ENCODE measurements at regions not wholly inside any gene's neighbourhood (a gene's known extent, or its start where the extent isn't known, plus 50 kb on each side); places are given as distances from the start of the nearest gene placed in this dataset.

GRCh38 chr13:55359067-55359466 lies 1781.7 kb upstream of the PRR20A start:
- Histone ChIP-seq H3K9me3 (no peaks in the 10 kb centered on the region), H3K36me3 (no peaks in the 10 kb centered on the region), H3K27me3 (no peaks in the 10 kb centered on the region), H3K4me3 (no peak overlapping the region), H3K4me1 (no peaks in the 10 kb centered on the region), H3K27ac (no peak overlapping the region)
- TF ChIP-seq POLR2A (IDR thresholded peaks at IDR 0.05) (no peak), CTCF (IDR thresholded peaks at IDR 0.05) (no peak)
- no peak for DNase-seq

- no peaks in the 10 kb centered on the region for H3K27me3 ChIP-seq
- H3K27ac ChIP-seq: no peak overlapping the region
- DNase-seq: no peak
- no peaks in the 10 kb centered on the region for H3K36me3 ChIP-seq
- H3K4me3 ChIP-seq: no peak overlapping the region
- H3K9me3 ChIP-seq: no peaks in the 10 kb centered on the region
- H3K4me1 ChIP-seq: no peaks in the 10 kb centered on the region
- no peak for TF ChIP-seq CTCF (IDR thresholded peaks at IDR 0.05)
- TF ChIP-seq POLR2A (IDR thresholded peaks at IDR 0.05): no peak
These were observed 1779.6 kb upstream of the PRR20A start for GRCh38 chr13:55361141-55361540.

GRCh38 chr13:55366676-55367075 lies 1774.0 kb upstream of the PRR20A start:
- H3K36me3 ChIP-seq: no peaks in the 10 kb centered on the region
- H3K4me1 ChIP-seq: no peaks in the 10 kb centered on the region
- H3K27ac ChIP-seq: no peak overlapping the region
- H3K27me3 ChIP-seq: no peaks in the 10 kb centered on the region
- DNase-seq: no peak
- no peaks in the 10 kb centered on the region for H3K9me3 ChIP-seq
- H3K4me3 ChIP-seq: no peak overlapping the region
- no peak for TF ChIP-seq CTCF (IDR thresholded peaks at IDR 0.05)

- H3K36me3 ChIP-seq: no peaks in the 10 kb centered on the region
- no peak overlapping the region for H3K4me3 ChIP-seq
- no peak overlapping the region for H3K27ac ChIP-seq
- TF ChIP-seq CTCF (IDR thresholded peaks at IDR 0.05) (no peak), POLR2A (IDR thresholded peaks at IDR 0.05) (no peak)
- no peaks in the 10 kb centered on the region for H3K9me3 ChIP-seq
- no peaks in the 10 kb centered on the region for H3K4me1 ChIP-seq
- no peaks in the 10 kb centered on the region for H3K27me3 ChIP-seq
- no peak for DNase-seq
These were observed 1746.2 kb upstream of the PRR20A start for GRCh38 chr13:55394470-55394869.

- no peaks in the 10 kb centered on the region for H3K36me3 ChIP-seq
- TF ChIP-seq CTCF (IDR thresholded peaks at IDR 0.05) (no peak), POLR2A (IDR thresholded peaks at IDR 0.05) (no peak)
- no peaks in the 10 kb centered on the region for H3K27me3 ChIP-seq
- H3K4me1 ChIP-seq: no peaks in the 10 kb centered on the region
- H3K27ac ChIP-seq: no peak overlapping the region
- no peak for DNase-seq
- no peaks in the 10 kb centered on the region for H3K9me3 ChIP-seq
- no peak overlapping the region for H3K4me3 ChIP-seq
These were observed 1737.8 kb upstream of the PRR20A start for GRCh38 chr13:55402870-55403269.

GRCh38 chr13:55403887-55404487 lies 1736.7 kb upstream of the PRR20A start:
- DNase-seq: no peak
- no peak overlapping the region for H3K27ac ChIP-seq
- no peak for TF ChIP-seq CTCF (IDR thresholded peaks at IDR 0.05)
- no peak for TF ChIP-seq POLR2A (IDR thresholded peaks at IDR 0.05)
- H3K27me3 ChIP-seq: no peaks in the 10 kb centered on the region
- H3K36me3 ChIP-seq: no peaks in the 10 kb centered on the region
- no peaks in the 10 kb centered on the region for H3K9me3 ChIP-seq
- no peak overlapping the region for H3K4me3 ChIP-seq
- H3K4me1 ChIP-seq: no peaks in the 10 kb centered on the region

All from Peyer's patch (tissue), 4 donors.